ENCODE measurements at regions not wholly inside any gene's neighbourhood (a gene's known extent, or its start where the extent isn't known, plus 50 kb on each side); places are given as distances from the start of the nearest gene placed in this dataset.

- TF ChIP-seq CTCF (IDR thresholded peaks at IDR 0.05) = no peak
- TF ChIP-seq ZFX (IDR thresholded peaks at IDR 0.05; ENCODE audit: borderline replicate concordance) = no peak
Observed at GRCh38 chr4:175539498-175539897, 272.6 kb downstream of the GPM6A start.

GRCh38 chr4:175540151-175540550 is 271.9 kb downstream of the GPM6A start:
- H3K27ac ChIP-seq = no peak overlapping the region
- TF ChIP-seq ZFX (IDR thresholded peaks at IDR 0.05; ENCODE audit: borderline replicate concordance) (no peak), CTCF (IDR thresholded peaks at IDR 0.05) (no peak)

More at GRCh38 chr4:175539498-175539897, 272.6 kb downstream of the GPM6A start:
- 0 out of 2 replicates have a peak overlapping the region, but pooled peaks have one; percentile 8 for H3K27ac ChIP-seq

GRCh38 chr4:175540732-175541131 is 271.3 kb downstream of the GPM6A start:
- TF ChIP-seq ZFX (IDR thresholded peaks at IDR 0.05; ENCODE audit: borderline replicate concordance) (no peak), CTCF (IDR thresholded peaks at IDR 0.05) (no peak)
- H3K27ac ChIP-seq = no peak overlapping the region

- TF ChIP-seq CTCF (IDR thresholded peaks at IDR 0.05) = no peak
- TF ChIP-seq ZFX (IDR thresholded peaks at IDR 0.05; ENCODE audit: borderline replicate concordance) = no peak
- no peak overlapping the region for H3K27ac ChIP-seq
Observed at GRCh38 chr4:175542786-175543185, 269.3 kb downstream of the GPM6A start.

- TF ChIP-seq CTCF (IDR thresholded peaks at IDR 0.05) = no peak
- no peak for TF ChIP-seq ZFX (IDR thresholded peaks at IDR 0.05; ENCODE audit: borderline replicate concordance)
- H3K27ac ChIP-seq = peak overlapping the region; percentile 45
Observed at GRCh38 chr4:175559126-175559525, 252.9 kb downstream of the GPM6A start.

- TF ChIP-seq CTCF (IDR thresholded peaks at IDR 0.05) = no peak
- TF ChIP-seq ZFX (IDR thresholded peaks at IDR 0.05; ENCODE audit: borderline replicate concordance) = no peak
- peak overlapping the region; percentile 45 for H3K27ac ChIP-seq
Observed at GRCh38 chr4:175559526-175559925, 252.5 kb downstream of the GPM6A start.

GRCh38 chr4:175560604-175561003 is 251.5 kb downstream of the GPM6A start:
- peak overlapping the region; percentile 45 for H3K27ac ChIP-seq
- peak; percentile 69 for TF ChIP-seq CTCF (IDR thresholded peaks at IDR 0.05)
- TF ChIP-seq ZFX (IDR thresholded peaks at IDR 0.05; ENCODE audit: borderline replicate concordance) = no peak

All from 22Rv1 (cell line).